DMS53 treated with DMSO at 0.1 percent for 48 hours (cell line): ENCODE measurements at regions not wholly inside any gene's neighbourhood (a gene's known extent, or its start where the extent isn't known, plus 50 kb on each side); places are given as distances from the start of the nearest gene placed in this dataset.
A peak's percentile ranks its signal among the peaks of the same experiment; 100 is the strongest.

Experiments used
- DNase-seq: peaks from one replicate; lab custom pipeline; 2025; ENCODE audit not compliant: unreplicated experiment; lab: John Stamatoyannopoulos, UW

GRCh38 chr18:57243624-57244179, 96.8 kb downstream of the BOD1L2 start:
- DNase-seq, result no peak

GRCh38 chr18:57249179-57249578, 102.3 kb downstream of the BOD1L2 start:
- DNase-seq, result no peak

GRCh38 chr18:57249883-57250282, 102.5 kb upstream of the ST8SIA3 start:
- DNase-seq, result no peak

GRCh38 chr18:57251747-57252146, 100.6 kb upstream of the ST8SIA3 start:
- no peak for DNase-seq

GRCh38 chr18:57253903-57254302, 98.5 kb upstream of the ST8SIA3 start:
- DNase-seq, result no peak

GRCh38 chr18:57258131-57258777, 94.1 kb upstream of the ST8SIA3 start:
- DNase-seq, result no peak

GRCh38 chr18:57267368-57267925, 84.9 kb upstream of the ST8SIA3 start:
- DNase-seq, result no peak

GRCh38 chr18:57269756-57270155, 82.6 kb upstream of the ST8SIA3 start:
- no peak for DNase-seq

GRCh38 chr18:57270156-57270555, 82.2 kb upstream of the ST8SIA3 start:
- no peak for DNase-seq

- no peak for DNase-seq
These were observed 79.2 kb upstream of the ST8SIA3 start for GRCh38 chr18:57273194-57273593.

GRCh38 chr18:57275111-57275510, 77.2 kb upstream of the ST8SIA3 start:
- DNase-seq, result no peak

GRCh38 chr18:57276829-57277228, 75.5 kb upstream of the ST8SIA3 start:
- no peak for DNase-seq

GRCh38 chr18:57278933-57279332, 73.4 kb upstream of the ST8SIA3 start:
- DNase-seq, result no peak

- peak; percentile 12 for DNase-seq
These were observed 70.8 kb upstream of the ST8SIA3 start for GRCh38 chr18:57281519-57281918.

GRCh38 chr18:57286949-57287348, 65.4 kb upstream of the ST8SIA3 start:
- no peak for DNase-seq

- DNase-seq, result no peak
These were observed 64.6 kb upstream of the ST8SIA3 start for GRCh38 chr18:57287766-57288165.

GRCh38 chr18:57294547-57294946, 57.8 kb upstream of the ST8SIA3 start:
- no peak for DNase-seq

- no peak for DNase-seq
These were observed 56.0 kb upstream of the ST8SIA3 start for GRCh38 chr18:57296336-57296735.

- DNase-seq, result no peak
These were observed 55.1 kb upstream of the ST8SIA3 start for GRCh38 chr18:57297306-57297705.

GRCh38 chr18:57299931-57300330, 52.4 kb upstream of the ST8SIA3 start:
- no peak for DNase-seq

- no peak for DNase-seq
These were observed 50.5 kb upstream of the ST8SIA3 start for GRCh38 chr18:57301573-57302559.
